GM19043 (cell line): ENCODE measurements at regions not wholly inside any gene's neighbourhood (a gene's known extent, or its start where the extent isn't known, plus 50 kb on each side); places are given as distances from the start of the nearest gene placed in this dataset.
"Not testable (repeated sequence)": the region's sequence is repeated elsewhere in the genome, so short reads cannot be mapped to it uniquely, and the experiment has no call there.

ENCODE experiments used
- ATAC-seq: cut with Tn5 transposase; IDR thresholded peaks from one replicate; pipeline ENCODE4 v1.9.1; 2021; ENCODE audit warnings: low read depth; ENCODE audit not compliant: unreplicated experiment

DNA sequence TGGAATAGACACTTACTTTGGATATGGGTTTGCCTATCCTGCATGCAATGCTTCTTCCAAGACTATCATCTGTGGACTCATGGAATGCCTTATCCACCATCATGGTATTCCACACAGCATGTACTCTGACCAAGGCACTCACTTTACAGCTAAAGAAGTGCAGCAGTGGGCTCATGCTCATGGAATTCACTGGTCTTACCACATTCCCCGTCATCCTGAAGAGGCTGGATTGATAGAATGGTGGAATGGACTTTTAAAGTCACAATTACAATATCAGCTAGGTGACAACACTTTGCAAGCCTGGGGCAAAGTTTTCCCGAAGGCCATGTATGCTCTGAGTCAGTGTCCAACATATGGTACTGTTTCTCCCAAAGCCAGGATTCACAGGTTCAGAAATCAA, 199.1 kb downstream of the GJA1 start:
- ATAC-seq = not testable (repeated sequence)

- ATAC-seq = no peak
Measured at GRCh38 chr6:121635355-121635754, 199.9 kb downstream of the GJA1 start.

DNA sequence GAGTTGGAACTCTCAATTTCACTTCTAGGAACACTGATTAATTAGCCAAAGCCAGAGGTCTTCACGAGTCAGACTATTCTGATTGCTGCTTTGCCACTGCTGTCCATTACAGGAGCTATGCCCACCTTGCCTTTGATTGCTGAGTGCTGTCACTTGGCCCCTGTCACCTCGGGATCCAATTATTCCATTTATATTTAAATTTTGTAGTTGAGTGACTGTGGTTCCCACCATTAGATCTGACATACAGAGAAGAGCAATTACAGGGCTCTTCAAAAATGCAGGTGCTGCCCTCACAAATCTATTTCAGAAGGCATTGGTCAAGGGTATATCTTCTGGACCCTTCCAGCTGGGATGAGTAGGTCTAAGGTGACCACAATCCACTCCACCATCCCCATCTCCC, 200.8 kb downstream of the GJA1 start:
- ATAC-seq = not testable (repeated sequence)

GRCh38 chr6:121639021-121639420, 203.6 kb downstream of the GJA1 start:
- ATAC-seq = no peak

GRCh38 chr6:121641158-121641557, 205.7 kb downstream of the GJA1 start:
- no peak for ATAC-seq

- peak; percentile 49 for ATAC-seq
Measured at GRCh38 chr6:121645100-121645745, 209.8 kb downstream of the GJA1 start.

DNA sequence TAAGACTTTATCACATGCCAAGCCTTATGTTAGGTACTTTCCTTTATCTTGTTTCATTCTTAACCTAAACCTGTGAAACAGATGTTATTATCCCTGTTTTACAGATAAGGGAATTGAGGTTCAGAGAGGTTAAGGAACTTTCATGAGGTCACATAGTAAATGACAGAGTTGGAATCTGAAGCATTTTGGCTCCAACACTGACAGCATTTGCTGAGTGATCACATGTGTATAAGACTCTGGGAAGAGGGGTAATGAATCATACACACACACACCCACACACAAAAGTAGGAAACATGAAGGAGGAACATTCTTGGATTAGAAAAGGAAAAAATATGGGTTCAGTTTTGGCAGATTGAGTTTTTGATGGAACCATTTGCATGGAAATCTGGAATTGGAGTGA, 212.5 kb downstream of the GJA1 start:
- no peak for ATAC-seq

GRCh38 chr6:121649951-121650350, 214.5 kb downstream of the GJA1 start:
- ATAC-seq = no peak

DNA sequence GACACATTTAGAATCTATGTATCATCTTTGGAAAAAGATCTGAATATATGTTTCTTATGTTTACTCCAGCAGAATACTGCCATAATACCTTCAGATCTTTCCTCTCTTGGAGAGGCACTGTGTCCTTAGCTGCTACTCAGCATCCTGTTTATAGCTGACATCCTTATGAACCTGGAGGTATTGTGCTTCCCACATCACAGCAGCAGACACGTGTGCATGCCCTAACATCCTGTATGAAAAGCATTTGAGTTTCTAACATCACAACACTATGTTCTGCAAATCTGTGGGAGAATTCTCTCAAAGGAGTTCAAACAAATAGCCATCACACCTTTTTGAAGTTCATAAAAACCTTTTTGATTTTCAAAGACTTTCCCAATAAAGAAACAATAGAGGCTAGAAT, 216.0 kb downstream of the GJA1 start:
- no peak for ATAC-seq

DNA sequence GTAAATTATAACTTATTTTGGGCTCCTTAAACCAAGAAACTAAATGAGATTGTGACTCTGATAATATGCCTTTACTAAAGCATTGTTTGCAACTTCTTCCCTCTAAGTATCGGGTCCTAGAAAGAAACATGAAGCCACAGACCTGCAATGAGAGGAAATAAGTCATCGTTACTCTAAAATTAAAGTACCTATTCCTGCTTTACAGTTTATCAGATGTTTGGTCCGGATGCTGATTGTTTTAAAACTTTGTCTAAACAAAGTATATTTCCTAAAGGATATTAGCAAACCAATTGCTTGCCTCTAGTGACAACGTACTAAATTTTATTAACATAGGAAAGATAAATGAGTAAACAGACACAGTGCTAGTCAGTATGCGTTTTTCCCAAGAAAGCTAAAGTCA, 216.8 kb downstream of the GJA1 start:
- no peak for ATAC-seq

- ATAC-seq = no peak
Measured at GRCh38 chr6:121652726-121653623, 217.5 kb downstream of the GJA1 start.

DNA sequence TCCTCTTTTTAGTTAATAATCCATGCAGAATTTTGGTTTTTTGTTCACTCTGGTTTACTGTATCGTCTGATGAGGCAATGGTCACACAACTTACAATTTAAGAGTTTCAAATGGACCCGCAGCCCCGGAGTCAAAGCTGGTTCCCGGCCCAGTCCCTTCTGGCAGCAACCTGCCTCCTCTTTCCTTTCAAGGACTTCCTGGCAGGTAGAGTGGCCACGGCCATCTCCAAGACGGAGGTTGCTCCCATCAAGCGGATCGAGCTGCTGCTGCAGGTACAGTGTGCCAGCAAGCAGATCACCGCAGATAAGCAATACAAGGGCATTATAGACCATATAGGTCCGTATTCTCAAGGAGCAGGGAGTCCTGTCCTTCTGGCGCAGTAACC, 218.2 kb downstream of the GJA1 start:
- ATAC-seq = no peak

DNA sequence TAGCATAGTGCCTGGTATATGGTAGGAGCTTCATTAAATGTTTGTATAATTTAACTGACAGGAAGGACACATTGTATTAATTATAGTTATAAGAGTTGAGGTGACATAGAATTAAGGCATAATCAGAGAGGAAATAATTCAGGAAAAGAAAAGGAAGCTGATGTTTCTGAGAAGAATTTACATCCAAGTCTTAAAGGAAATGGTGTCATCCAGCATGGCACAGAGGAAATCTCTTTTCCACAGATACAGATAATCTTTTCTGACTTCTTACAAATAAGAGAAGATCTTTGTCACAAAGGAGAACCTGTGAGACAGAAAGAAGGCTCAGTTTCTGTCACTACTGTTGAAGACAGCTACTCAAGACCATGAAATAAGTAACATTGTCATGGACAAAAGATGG, 222.5 kb downstream of the GJA1 start:
- no peak for ATAC-seq

GRCh38 chr6:121660277-121660676, 224.8 kb downstream of the GJA1 start:
- ATAC-seq = no peak

- no peak for ATAC-seq
Measured at GRCh38 chr6:121663292-121663810, 227.9 kb downstream of the GJA1 start.

DNA sequence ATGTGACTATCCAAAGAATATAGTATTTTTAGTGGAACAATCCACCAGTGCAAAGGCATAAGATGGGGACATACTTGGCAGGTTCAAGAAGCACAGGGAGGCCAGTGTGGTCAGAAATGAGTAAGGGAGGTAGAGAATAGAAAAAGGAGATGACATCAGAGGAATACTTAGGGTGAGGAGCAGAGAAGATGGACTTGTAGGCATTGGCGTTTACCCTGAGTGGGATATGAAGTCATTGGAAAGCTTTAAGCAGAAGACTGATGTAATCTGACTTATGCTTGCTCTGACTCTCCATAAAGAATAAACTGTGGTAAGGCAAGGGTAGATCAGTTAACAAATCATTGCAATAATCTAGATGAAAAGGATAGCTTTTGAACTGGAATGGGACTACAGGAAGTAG, 228.7 kb downstream of the GJA1 start:
- ATAC-seq = no peak

GRCh38 chr6:121666814-121667213, 231.4 kb downstream of the GJA1 start:
- ATAC-seq = no peak

GRCh38 chr6:121668259-121668658, 232.8 kb downstream of the GJA1 start:
- ATAC-seq = no peak

- no peak for ATAC-seq
Measured at GRCh38 chr6:121670511-121670910, 235.1 kb downstream of the GJA1 start.

- no peak for ATAC-seq
Measured at GRCh38 chr6:121677571-121677970, 242.1 kb downstream of the GJA1 start.

DNA sequence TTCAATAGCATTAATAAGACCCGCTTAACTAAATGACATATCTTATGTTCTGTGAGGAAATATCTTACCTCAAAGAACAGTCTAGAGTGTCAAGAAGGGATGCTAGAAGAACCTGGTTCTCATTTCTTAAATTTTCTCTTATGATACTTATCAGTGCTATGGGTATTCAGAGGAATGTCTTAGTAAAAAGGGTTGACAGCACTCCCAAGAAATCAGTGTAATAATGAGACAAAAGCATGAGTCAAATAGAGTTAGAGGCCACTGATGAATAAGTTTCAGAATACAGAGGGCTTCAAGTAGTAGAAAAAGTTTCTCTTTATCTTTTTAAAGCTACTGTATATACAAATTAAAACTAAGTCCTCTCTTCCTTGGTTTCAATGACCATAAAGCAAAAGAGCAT, 242.8 kb downstream of the GJA1 start:
- ATAC-seq = no peak

DNA sequence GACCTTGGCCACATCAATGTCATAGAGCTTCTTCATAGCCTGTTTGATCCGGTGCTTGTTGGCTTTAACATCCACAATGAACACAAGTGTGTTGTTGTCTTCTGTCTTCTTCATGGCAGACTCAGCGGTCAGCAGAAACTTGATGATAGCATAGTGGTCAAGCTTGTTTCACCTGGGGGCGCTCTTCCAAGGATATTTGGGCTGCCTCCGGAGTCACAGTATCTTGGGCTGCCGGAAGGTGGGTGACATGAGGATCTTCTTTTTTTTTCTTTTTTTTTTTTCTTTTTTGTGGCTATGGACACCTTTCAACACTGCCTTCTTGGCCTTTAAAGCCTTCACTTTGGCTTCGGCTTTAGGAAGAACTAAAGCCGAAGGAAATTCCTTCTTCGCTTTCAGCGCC, 244.6 kb downstream of the GJA1 start:
- ATAC-seq = no peak
